ENCODE measurements at regions not wholly inside any gene's neighbourhood (a gene's known extent, or its start where the extent isn't known, plus 50 kb on each side); places are given as distances from the start of the nearest gene placed in this dataset.
A peak's percentile ranks its signal among the peaks of the same experiment; 100 is the strongest.
"Not testable (repeated sequence)": the region's sequence is repeated elsewhere in the genome, so short reads cannot be mapped to it uniquely, and the experiment has no call there.

DNA sequence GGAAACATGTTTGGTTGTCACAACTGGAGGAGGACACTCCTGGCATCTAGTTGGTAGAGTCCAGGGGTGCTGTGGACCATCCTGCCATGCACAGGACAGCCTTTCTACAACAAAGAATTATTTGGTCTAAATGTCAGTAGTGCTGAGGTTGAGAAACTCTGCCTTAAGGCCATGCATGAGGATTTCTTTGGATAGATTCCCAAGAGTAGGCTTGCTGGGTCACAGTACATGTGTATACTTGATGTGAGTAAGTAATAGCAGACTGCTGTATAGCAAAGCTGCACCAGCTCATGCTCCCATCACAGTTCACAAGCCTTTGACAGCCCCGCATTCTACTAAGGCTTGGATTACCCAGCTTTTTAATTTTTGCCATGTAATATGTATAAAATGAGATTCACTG is 151.3 kb downstream of the MFSD1 start:
- Histone ChIP-seq H3K9ac (ENCODE audit: insufficient read length) (no peak overlapping the region), H3K9me3 (ENCODE audit: low read depth, low read length) (no peaks in the 10 kb centered on the region), H3K4me3 (no peak overlapping the region), H3K27ac (no peak overlapping the region), H3K36me3 (ENCODE audit: insufficient read depth, low read length) (no peaks in the 10 kb centered on the region)
- TF ChIP-seq EZH2 (IDR thresholded peaks at IDR 0.05): no peak
- TF ChIP-seq POLR2AphosphoS5 (IDR thresholded peaks at IDR 0.05; ENCODE audit: borderline replicate concordance, low read depth, low read length): no peak
- TF ChIP-seq FOXP2 (optimal IDR thresholded peaks at IDR 0.05; ENCODE audit: control extremely low read depth, extremely low read length, insufficient read depth): no peak
- DNase-seq (ENCODE audit: low read depth, low spot score): no peak

DNA sequence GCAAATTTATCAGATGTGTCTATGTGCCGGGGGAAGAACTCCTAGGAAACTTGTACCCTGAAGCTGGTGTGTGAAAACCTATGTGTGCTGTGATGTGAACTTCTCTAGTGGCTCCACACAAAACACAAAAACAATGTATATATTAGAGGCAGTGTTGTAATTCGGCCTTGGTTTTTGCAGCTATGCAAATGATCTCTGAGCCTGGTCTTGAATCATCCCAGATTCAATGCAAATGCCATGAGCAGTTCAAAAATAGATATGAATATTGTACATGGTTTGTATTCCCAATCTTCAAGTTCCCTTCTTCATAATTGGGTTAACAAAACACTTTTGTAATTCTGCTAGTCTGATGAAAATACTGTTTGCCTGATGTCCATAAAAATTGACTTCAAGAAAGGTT is 152.6 kb downstream of the MFSD1 start:
- H3K9me3 ChIP-seq (ENCODE audit: low read depth, low read length): no peaks in the 10 kb centered on the region
- no peak overlapping the region for H3K27ac ChIP-seq
- no peak for TF ChIP-seq EZH2 (IDR thresholded peaks at IDR 0.05)
- no peak; the same call in 1 of the 2 replicates for TF ChIP-seq POLR2AphosphoS5 (IDR thresholded peaks at IDR 0.05; ENCODE audit: borderline replicate concordance, low read depth, low read length)
- TF ChIP-seq FOXP2 (optimal IDR thresholded peaks at IDR 0.05; ENCODE audit: control extremely low read depth, extremely low read length, insufficient read depth): no peak
- no peaks in the 10 kb centered on the region for H3K36me3 ChIP-seq (ENCODE audit: insufficient read depth, low read length)
- no peak overlapping the region for H3K9ac ChIP-seq (ENCODE audit: insufficient read length)
- H3K4me3 ChIP-seq: no peak overlapping the region
- peak; percentile 42 for DNase-seq (ENCODE audit: low read depth, low spot score)

DNA sequence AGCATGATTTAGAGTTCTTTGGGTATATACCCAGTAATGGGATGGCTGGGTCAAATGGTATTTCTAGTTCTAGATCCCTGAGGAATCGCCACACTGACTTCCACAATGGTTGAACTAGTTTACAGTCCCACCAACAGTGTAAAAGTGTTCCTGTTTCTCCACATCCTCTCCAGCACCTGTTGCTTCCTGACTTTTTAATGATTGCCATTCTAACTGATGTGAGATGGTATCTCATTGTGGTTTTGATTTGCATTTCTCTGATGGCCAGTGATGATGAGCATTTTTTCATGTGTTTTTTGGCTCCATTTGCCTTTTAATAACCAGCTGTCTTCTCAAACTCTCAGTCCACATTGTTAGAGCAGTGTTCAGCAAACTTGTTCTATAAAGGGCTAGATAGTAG is 155.9 kb downstream of the MFSD1 start:
- not testable (repeated sequence) for H3K27ac ChIP-seq; H3K36me3 ChIP-seq (ENCODE audit: insufficient read depth, low read length); H3K9me3 ChIP-seq (ENCODE audit: low read depth, low read length); H3K9ac ChIP-seq (ENCODE audit: insufficient read length); DNase-seq (ENCODE audit: low read depth, low spot score); H3K4me3 ChIP-seq

DNA sequence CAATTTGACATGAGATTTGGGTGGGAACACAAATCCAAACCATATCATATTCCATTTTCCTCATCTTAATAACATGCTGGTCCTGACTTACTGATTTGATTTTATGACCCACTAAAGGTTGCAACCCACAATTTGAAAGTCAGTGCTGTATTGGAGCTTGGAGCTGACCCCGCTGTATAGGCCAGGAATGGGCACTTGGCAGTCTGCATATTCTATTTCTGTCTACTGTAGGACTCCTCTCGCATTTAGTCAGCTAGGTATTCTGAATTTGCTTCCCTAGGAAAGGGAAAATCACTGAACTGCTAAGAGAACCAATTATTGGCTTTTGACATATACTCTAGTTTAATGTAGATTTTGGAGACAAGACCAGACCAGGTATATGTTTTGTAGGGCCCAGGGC is 157.0 kb downstream of the MFSD1 start:
- no peak for TF ChIP-seq EZH2 (IDR thresholded peaks at IDR 0.05)
- TF ChIP-seq FOXP2 (optimal IDR thresholded peaks at IDR 0.05; ENCODE audit: control extremely low read depth, extremely low read length, insufficient read depth): no peak
- TF ChIP-seq POLR2AphosphoS5 (IDR thresholded peaks at IDR 0.05; ENCODE audit: borderline replicate concordance, low read depth, low read length): no peak
- no peak for DNase-seq (ENCODE audit: low read depth, low spot score)
- Histone ChIP-seq H3K27ac (no peak overlapping the region), H3K9ac (ENCODE audit: insufficient read length) (no peak overlapping the region), H3K4me3 (no peak overlapping the region), H3K36me3 (ENCODE audit: insufficient read depth, low read length) (no peaks in the 10 kb centered on the region), H3K9me3 (ENCODE audit: low read depth, low read length) (no peaks in the 10 kb centered on the region)

DNA sequence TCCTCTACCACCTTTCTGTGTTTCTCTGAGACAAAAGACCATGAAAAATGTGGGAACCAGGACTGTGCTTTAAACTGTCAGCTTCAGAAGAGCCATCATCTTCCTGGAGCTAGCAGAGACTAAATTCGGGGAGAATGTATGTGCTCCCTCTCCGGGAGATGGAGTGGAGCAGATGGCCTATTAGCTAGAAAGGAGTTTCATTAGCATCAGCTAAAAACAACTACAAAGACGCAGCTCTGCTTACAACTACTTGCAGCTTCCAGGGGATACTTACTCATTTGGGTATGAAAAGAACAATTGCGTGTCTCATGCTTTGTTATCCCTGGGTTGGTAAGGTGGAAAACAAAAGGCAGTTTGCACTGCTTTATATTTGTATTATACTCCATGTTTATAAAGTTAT is 159.6 kb downstream of the MFSD1 start:
- no peak for DNase-seq (ENCODE audit: low read depth, low spot score)
- no peaks in the 10 kb centered on the region for H3K36me3 ChIP-seq (ENCODE audit: insufficient read depth, low read length)
- no peak overlapping the region for H3K27ac ChIP-seq
- TF ChIP-seq POLR2AphosphoS5 (IDR thresholded peaks at IDR 0.05; ENCODE audit: borderline replicate concordance, low read depth, low read length) (no peak), EZH2 (IDR thresholded peaks at IDR 0.05) (no peak), FOXP2 (optimal IDR thresholded peaks at IDR 0.05; ENCODE audit: control extremely low read depth, extremely low read length, insufficient read depth) (no peak)
- H3K4me3 ChIP-seq: no peak overlapping the region
- no peak overlapping the region for H3K9ac ChIP-seq (ENCODE audit: insufficient read length)
- H3K9me3 ChIP-seq (ENCODE audit: low read depth, low read length): no peaks in the 10 kb centered on the region

DNA sequence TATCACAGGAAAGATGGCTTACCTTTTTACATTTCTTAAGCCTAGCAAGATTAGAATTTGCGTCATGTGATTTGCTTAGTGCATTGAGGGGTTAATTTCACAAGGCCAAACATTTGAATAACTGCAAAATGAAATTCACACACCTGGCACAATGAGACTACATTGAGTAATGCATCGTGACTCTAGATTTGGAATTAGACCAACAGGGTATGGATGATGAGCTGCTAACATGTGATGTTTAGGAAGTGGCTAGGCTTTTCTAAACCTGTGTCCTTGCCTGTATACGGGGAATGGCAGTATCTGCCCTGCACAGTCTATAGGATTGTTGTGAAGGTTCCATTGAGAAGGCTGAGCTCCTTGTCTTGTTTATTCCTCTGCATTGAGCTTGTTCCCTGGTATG is 160.1 kb downstream of the MFSD1 start:
- Histone ChIP-seq H3K36me3 (ENCODE audit: insufficient read depth, low read length) (no peaks in the 10 kb centered on the region), H3K9ac (ENCODE audit: insufficient read length) (no peak overlapping the region), H3K9me3 (ENCODE audit: low read depth, low read length) (no peaks in the 10 kb centered on the region), H3K27ac (no peak overlapping the region), H3K4me3 (no peak overlapping the region)
- no peak for DNase-seq (ENCODE audit: low read depth, low spot score)
- TF ChIP-seq EZH2 (IDR thresholded peaks at IDR 0.05): no peak
- no peak for TF ChIP-seq POLR2AphosphoS5 (IDR thresholded peaks at IDR 0.05; ENCODE audit: borderline replicate concordance, low read depth, low read length)
- TF ChIP-seq FOXP2 (optimal IDR thresholded peaks at IDR 0.05; ENCODE audit: control extremely low read depth, extremely low read length, insufficient read depth): no peak

DNA sequence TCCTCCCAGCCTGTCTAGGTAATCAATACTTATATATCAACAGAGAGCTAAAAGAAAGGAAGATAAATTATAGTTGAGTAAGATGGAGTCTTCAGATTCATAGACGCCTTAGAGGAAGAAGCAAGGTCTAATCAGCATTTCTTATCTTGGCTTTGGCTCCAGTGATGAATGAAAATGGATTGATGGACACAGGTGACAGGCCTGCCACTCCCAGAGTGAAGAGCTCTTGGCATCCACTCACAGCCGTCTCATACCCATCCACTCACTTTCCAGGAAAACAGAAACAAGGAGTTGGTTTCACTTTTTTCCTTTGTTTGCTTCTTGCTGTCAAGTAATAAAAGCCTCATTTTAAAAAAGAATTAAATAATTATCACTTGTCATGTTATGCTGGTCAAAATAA is 168.2 kb downstream of the MFSD1 start:
- no peak for DNase-seq (ENCODE audit: low read depth, low spot score)
- TF ChIP-seq FOXP2 (optimal IDR thresholded peaks at IDR 0.05; ENCODE audit: control extremely low read depth, extremely low read length, insufficient read depth) (no peak), POLR2AphosphoS5 (IDR thresholded peaks at IDR 0.05; ENCODE audit: borderline replicate concordance, low read depth, low read length) (no peak), EZH2 (IDR thresholded peaks at IDR 0.05) (no peak)
- no peaks in the 10 kb centered on the region for H3K36me3 ChIP-seq (ENCODE audit: insufficient read depth, low read length)

DNA sequence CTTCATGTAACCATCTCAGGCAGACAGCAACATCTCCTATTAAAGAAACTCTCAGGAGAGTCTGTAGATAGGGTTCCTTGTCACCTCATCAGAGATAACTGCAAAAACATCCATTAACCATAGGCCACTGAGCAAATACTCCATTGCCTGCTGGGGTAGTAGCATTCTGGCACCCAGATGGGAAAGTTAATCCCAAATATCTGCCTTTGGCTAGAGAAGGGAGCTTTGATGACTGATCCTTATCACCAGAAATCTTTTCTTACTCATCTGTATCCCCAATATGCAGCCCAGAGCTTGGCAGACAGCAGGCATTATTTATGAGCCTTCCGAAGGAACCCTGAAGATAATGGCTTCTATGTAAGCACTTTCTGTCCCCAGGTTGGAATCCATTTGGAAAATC is 173.1 kb downstream of the MFSD1 start:
- no peak for DNase-seq (ENCODE audit: low read depth, low spot score)
- no peak for TF ChIP-seq FOXP2 (optimal IDR thresholded peaks at IDR 0.05; ENCODE audit: control extremely low read depth, extremely low read length, insufficient read depth)
- Histone ChIP-seq H3K9ac (ENCODE audit: insufficient read length) (no peak overlapping the region), H3K4me3 (no peak overlapping the region), H3K9me3 (ENCODE audit: low read depth, low read length) (no peaks in the 10 kb centered on the region), H3K27ac (no peak overlapping the region), H3K36me3 (ENCODE audit: insufficient read depth, low read length) (no peaks in the 10 kb centered on the region)

More for the DNA sequence above, 168.2 kb downstream of the MFSD1 start:
- H3K9me3 ChIP-seq (ENCODE audit: low read depth, low read length): no peaks in the 10 kb centered on the region
- H3K27ac ChIP-seq: no peak overlapping the region
- H3K4me3 ChIP-seq: no peak overlapping the region
- H3K9ac ChIP-seq (ENCODE audit: insufficient read length): no peak overlapping the region

DNA sequence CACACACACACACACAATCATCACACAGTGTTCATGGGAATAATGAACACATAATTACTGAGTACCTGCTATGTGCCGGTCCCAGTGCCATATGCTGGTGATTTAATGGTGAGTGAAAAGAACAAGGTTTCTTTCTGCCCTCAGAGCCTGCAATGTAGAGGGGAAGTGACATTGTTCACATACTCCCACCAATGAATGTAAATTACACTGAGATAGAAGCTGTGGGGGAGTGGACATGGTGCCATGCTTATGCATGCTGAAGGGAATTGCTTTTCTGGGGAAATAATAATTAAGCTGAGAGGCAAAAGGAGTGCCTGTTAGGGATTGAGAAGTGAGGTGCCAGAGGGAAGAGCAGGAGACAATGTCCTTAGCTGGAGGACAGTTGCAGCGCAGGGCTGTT is 175.1 kb downstream of the MFSD1 start:
- no peak overlapping the region for H3K9ac ChIP-seq (ENCODE audit: insufficient read length)
- H3K36me3 ChIP-seq (ENCODE audit: insufficient read depth, low read length): no peaks in the 10 kb centered on the region
- DNase-seq (ENCODE audit: low read depth, low spot score): no peak
- H3K9me3 ChIP-seq (ENCODE audit: low read depth, low read length): no peaks in the 10 kb centered on the region
- TF ChIP-seq EZH2 (IDR thresholded peaks at IDR 0.05) (no peak), POLR2AphosphoS5 (IDR thresholded peaks at IDR 0.05; ENCODE audit: borderline replicate concordance, low read depth, low read length) (no peak), FOXP2 (optimal IDR thresholded peaks at IDR 0.05; ENCODE audit: control extremely low read depth, extremely low read length, insufficient read depth) (no peak)
- H3K27ac ChIP-seq: no peak overlapping the region
- no peak overlapping the region for H3K4me3 ChIP-seq

Data from SK-N-MC (cell line).